NAMALWA (cell line): ENCODE measurements at regions not wholly inside any gene's neighbourhood (a gene's known extent, or its start where the extent isn't known, plus 50 kb on each side); places are given as distances from the start of the nearest gene placed in this dataset.

Experiments used
- DNase-seq: peaks from one replicate; pipeline ENCODE4 v3.0.0-alpha.2; 2015; ENCODE audit warnings: low spot score

DNA sequence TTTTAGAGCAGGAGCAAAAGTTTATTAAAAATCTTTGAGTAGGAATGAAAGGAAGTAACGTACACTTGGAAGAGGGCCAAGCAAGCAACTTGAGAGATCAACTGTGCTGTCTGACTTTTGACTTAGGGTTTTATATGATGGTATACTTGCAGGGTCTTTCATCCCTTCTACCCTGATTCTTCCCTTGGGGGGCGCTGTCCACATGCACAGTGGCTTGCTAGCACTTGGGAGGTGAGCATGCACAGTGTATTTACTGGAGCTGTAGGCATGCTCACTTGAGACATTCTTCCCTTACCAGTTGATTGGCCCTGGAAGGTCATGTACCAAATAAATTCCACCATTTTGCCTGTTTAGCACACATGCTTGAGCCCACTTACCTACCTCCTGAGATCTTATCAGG lies 1001.3 kb upstream of the ADGRL2 start:
- DNase-seq, result peak; percentile 26

DNA sequence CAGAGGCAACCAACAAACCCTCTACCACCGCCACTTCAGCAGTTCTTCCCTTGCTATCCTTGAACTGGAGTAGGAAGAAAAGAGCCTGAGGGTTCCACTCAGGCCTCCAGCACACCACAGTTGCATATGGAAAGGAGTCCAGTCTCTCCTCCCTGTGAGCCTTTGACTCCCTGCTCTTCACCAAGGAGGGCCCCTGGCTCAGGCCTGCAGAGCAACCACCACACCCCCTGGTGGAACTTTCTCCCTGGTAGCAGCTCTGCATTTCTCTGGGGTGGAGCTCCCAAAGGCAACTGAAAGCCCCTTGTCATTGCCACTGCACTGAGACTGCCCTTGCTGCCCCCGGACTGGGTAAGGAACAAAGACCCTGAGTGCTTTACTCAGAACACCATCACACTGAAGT lies 1021.5 kb upstream of the ADGRL2 start:
- DNase-seq, result peak; percentile 4

- no peak for DNase-seq
These were observed 1022.5 kb upstream of the ADGRL2 start for GRCh38 chr1:80778094-80778840.

DNA sequence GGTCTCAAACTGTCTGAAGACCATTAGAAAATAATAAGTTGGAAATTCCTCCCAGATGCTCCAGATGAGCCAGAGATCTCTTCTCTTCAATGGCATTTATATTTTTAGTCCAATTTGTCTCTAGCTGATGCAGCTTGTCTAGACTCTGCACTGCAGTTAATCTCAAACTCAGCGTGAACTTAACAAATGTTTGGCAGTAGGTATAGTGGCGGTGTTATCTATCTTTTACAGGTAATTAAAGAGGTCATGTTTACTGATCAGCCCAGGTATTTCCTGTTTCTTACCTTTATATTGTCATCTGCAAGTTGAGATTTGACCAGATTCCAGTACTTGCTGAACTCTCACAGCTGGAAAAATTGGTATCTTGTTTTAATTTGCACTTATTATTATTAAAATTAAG lies 1024.5 kb upstream of the ADGRL2 start:
- DNase-seq, result no peak

GRCh38 chr1:80769208-80769750 lies 1031.5 kb upstream of the ADGRL2 start:
- no peak for DNase-seq

DNA sequence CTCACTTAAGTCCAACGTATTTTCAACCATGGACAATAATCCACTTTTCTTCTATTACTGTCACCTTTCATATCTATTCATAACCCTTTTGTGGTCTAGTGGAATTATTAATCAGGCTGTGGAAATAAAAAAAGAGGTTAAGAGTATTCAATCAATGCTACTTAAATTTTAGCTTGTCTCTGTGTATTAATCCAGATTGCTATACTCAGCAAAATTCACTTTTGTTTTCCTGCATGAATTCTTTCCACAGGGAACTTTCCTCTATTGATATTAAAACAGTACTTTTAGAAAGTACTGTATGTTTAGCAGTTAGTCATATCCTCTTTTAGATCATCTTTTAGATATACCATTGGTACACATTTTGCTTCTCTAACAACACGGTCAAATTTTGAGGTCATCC lies 1033.0 kb upstream of the ADGRL2 start:
- DNase-seq, result no peak

DNA sequence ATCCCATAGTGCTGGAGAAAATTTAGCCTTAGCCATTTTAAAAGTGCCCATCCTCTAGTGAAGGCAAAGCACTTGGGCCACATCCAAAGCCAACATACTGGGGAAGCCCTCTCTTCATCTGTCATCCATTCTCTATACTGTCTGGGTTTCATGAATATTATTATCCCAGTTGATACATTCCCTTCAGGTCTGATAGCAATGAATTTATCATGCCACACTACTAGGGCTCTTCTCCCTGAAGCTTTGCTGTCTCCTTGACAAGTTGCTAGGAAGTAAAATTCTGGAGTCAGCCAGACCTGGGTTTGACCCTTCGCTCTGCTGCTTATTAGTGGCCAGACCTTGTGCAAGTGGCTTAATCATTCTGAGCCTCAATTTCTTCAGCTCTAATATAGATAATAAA lies 1041.4 kb upstream of the ADGRL2 start:
- DNase-seq, result no peak

DNA sequence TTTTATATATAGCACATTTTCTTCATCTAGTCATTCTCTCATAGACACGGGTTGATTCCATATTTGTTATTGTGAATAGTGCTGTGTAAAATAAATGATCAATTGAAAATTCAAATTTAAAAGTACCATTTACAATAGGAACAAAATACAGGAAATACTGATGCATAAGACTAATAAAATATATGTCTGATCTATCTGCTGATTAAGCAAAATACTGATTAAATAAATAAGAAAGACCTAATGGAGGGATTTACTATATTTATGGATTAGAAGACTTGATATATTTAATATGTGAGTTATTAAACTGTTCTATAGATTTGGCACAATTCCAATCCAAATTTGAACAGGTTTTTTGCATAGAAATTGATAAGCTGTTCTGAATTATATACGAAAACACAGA lies 1044.8 kb upstream of the ADGRL2 start:
- no peak for DNase-seq

DNA sequence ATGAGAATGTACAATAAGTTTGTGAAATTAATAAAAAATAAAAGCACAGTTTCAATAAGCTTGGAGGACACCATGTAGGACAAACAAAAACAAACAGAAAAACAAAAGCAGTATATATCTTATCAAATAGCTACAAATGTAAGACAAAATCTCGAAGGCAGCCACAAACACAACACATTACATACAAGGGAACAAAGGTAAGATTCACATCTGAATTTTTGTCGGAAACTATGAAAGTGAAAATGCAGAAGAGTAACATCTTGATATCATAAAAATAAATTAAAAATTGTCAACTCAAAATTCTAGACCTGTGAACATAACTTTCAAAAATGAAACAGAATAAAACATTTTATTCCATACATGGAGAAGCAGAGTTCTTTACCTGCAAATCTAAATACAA lies 1049.5 kb upstream of the ADGRL2 start:
- DNase-seq, result no peak

- DNase-seq, result no peak
These were observed 1069.4 kb upstream of the ADGRL2 start for GRCh38 chr1:80731241-80731894.

GRCh38 chr1:80722611-80723010 lies 1078.1 kb upstream of the ADGRL2 start:
- DNase-seq, result no peak

DNA sequence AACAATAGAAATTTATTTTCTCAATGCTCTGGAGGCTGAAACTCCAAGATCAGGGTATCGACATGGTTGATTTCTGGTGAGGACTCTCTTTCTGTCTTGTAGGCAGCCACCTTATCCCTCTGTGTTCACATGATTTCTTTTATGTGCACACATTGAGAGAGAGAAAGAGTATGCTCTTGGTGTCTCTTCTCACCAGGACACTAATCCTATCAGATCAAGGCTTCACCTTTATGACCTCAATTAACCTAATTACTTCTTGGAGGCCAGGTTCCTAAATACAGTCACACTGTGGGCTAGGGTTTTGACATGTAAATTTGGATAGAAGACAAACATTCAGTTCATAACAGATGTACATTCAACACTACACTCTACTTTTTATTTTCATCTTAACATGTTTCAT lies 1094.2 kb upstream of the ADGRL2 start:
- DNase-seq, result no peak

DNA sequence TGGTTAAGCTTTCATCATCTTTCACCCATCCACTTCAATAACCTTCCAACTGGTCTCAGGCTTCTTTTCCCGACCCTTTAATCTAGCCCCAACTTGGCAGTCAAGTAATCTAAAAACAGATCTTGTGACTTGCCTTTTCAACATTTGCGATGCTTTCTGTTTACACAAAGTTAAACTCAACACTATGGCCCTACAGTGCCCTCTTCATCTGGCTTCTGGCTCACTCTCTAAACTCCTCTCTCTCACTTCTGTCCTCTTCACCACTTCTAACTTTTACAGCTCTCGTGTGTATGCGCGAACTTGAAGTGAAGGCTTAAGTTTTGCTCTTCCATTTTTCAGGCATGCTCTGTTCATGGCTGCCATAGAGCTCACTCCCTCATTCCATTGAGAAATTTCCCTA lies 1122.3 kb upstream of the ADGRL2 start:
- no peak for DNase-seq

GRCh38 chr1:80675454-80675853 lies 1125.3 kb upstream of the ADGRL2 start:
- DNase-seq, result no peak

DNA sequence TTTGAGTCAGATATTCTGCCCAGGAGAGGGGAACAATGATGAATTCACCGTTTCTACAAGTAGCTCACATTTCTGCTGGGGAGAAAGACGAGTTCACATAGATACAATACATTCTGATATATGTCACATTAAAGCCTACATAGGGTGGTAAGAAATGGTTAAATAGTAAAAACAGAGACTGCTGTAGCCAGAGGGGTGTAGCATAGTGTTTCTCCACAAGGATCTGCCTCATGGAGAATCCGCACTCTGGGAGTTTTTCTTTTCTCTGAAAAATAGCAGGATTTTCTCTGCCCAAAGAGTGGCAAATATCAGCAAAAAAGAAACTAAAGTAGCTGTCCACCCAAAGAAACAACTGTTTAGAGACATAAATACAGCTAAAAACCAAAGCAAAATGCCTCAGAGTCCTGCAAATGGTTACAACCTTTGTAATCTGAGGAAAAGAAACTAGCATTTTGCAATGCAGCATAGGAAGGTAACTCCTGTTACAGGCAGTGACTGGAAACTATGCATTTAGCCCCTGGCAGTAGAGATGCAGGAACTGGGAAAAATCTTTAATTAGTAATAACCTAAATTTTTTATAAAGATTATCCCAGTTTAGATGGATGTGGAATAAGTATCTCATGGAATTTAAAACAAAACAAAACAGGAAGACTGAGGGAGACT lies 1126.7 kb upstream of the ADGRL2 start:
- DNase-seq, result no peak

DNA sequence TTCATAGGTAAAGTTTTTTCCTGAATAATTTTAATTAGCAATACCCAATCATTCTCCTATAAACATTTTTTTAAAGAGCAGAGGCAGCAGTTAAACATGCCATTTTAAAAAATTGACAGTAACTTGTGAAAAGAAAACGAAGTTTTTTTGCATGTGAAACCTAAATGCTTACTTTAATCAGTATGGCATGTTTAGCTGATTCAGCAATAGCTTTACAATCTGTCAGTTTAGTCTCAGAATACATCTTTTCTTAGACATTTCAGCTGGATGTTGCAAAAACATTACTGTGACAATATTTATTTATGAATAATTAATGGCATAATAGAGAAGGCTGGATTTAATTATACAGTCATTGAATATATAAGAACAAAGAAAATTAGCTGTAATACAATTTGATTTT lies 1132.4 kb upstream of the ADGRL2 start:
- no peak for DNase-seq

DNA sequence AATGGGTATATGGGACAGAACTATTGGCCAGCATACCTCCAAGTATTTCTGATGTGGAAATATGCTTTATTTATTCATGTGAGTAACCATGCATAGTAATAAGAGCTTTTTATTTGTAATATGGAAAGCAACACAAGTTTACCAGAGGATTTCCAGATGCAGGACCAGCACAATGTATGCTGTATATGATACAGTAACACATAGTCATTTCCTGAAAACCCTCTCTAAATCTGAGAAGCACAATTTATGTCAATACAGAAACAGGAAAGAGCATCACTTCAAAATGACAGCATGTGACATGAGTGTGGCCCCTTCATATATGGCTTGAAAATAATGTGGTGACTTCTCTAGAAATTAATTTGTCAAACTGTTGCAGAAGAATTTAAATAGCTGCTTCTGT lies 1134.7 kb upstream of the ADGRL2 start:
- DNase-seq, result no peak

- no peak for DNase-seq
These were observed 1141.6 kb upstream of the ADGRL2 start for GRCh38 chr1:80659161-80659560.

DNA sequence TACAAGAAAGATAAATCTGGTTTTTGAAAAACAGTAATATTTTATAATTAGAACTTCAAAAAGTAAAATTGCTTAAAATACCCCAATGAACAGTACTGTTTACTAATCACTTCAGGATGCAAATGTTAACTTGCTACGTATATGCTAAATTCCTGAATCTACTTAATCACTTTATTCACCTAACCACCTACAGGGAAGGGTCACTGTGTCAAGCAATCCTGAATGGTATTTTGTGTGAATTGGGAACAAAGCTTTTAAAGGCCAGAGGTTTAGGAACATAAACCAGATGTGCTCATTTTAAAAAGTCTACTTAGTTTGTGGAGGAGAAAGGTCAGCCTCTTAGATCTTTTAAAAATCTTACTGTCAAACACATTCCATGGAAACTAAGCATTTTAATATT lies 1143.0 kb upstream of the ADGRL2 start:
- DNase-seq, result no peak

DNA sequence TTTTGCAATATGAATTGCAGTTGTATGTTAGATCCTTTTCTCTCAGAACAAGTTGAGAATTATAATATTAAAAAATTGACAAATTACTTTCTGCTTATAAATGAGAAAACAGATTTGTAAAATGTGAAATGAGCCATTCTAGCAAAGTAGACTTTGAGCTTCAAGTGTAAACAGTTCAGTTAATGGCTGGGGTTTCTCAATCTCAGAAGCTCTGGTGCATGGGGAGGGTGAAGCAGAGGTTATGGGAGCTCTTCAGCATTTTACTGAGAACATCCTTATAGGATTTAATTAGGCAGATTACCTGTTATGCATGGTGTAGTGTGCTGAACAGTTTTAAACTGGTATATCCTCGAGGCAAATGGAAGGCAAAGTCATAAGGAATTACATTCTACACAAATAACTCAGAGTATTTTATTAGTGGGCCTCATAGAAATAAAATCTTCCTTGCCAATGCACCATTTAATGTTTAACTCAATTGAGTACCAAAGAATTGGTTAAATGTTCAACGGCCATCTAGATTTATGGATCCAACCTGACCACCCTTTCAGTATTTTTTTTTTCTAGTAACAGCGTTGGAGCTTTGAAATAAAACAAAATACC lies 1143.6 kb upstream of the ADGRL2 start:
- DNase-seq, result no peak

DNA sequence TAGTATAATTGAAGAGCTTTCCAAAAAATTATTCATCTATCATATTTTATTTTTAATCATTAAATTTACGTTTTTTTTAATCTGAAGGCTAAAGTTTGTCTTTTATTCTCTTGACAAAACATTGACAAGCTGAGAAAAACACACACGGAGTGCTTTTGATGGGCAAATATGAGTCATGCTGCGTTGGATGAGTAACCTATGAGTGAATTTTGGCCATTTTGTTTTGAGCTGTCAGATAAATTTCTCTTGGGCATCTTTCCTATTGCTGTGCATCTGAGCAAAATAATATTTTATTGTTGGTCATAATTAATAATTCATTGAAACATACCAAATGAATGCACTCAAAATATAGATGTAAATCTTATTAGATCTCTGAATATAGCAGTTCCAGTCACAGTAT lies 1144.1 kb upstream of the ADGRL2 start:
- DNase-seq, result no peak

DNA sequence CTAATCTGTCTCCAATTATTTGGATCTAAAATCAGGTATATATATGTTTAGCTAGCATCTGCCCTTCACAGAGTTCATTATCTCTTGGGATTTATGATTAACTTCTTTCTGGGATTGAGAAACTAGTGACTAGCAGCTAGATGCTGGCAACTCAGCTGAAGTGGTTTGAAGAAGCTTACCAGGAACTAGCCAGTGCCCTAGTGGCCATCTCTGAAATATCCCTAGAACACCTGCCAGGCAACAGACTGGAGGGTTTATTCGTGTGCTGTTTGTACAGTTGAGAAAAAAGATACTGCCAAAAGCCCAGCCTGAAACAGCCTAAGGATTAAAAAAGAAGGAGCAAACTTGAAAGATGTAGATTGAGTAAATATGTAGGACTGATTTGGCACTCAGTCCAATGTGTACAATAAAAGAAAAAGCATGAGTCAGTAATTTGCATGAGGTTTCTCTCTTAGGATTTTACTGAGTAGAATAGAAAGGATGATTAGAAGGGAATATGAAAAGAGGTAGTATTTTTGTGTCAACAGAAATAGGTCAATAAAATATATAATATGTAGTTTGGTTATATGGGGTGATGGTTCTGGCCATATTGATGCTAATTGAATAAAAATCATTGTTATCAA lies 1144.6 kb upstream of the ADGRL2 start:
- peak; percentile 61 for DNase-seq
